ENCODE measurements at regions not wholly inside any gene's neighbourhood (a gene's known extent, or its start where the extent isn't known, plus 50 kb on each side); places are given as distances from the start of the nearest gene placed in this dataset.

- TF ChIP-seq, protein P1, sequence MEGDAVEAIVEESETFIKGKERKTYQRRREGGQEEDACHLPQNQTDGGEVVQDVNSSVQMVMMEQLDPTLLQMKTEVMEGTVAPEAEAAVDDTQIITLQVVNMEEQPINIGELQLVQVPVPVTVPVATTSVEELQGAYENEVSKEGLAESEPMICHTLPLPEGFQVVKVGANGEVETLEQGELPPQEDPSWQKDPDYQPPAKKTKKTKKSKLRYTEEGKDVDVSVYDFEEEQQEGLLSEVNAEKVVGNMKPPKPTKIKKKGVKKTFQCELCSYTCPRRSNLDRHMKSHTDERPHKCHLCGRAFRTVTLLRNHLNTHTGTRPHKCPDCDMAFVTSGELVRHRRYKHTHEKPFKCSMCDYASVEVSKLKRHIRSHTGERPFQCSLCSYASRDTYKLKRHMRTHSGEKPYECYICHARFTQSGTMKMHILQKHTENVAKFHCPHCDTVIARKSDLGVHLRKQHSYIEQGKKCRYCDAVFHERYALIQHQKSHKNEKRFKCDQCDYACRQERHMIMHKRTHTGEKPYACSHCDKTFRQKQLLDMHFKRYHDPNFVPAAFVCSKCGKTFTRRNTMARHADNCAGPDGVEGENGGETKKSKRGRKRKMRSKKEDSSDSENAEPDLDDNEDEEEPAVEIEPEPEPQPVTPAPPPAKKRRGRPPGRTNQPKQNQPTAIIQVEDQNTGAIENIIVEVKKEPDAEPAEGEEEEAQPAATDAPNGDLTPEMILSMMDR (IDR thresholded peaks at IDR 0.05): no peak
- TF ChIP-seq POLR2A (IDR thresholded peaks at IDR 0.05): no peak
Observed at GRCh38 chr4:28436191-28437080, 1575.8 kb downstream of the STIM2 start.
